ENCODE measurements at regions not wholly inside any gene's neighbourhood (a gene's known extent, or its start where the extent isn't known, plus 50 kb on each side); places are given as distances from the start of the nearest gene placed in this dataset.
"Not testable (repeated sequence)": the region's sequence is repeated elsewhere in the genome, so short reads cannot be mapped to it uniquely, and the experiment has no call there.

GRCh38 chr9:71515107-71515506, 253.2 kb downstream of the CEMIP2 start:
- H3K4me3 ChIP-seq (ENCODE audit: low read depth, low read length) = no peak overlapping the region
- no peak for DNase-seq (ENCODE audit: low read depth)
- no peak for TF ChIP-seq CTCF (conservative IDR thresholded peaks at IDR 0.05; ENCODE audit: low read depth, low read length)

GRCh38 chr9:71514344-71514975, 253.9 kb downstream of the CEMIP2 start:
- DNase-seq (ENCODE audit: low read depth) = no peak
- H3K4me3 ChIP-seq (ENCODE audit: low read depth, low read length) = no peak overlapping the region
- TF ChIP-seq CTCF (conservative IDR thresholded peaks at IDR 0.05; ENCODE audit: low read depth, low read length) = no peak

- TF ChIP-seq CTCF (conservative IDR thresholded peaks at IDR 0.05; ENCODE audit: low read depth, low read length) = no peak
- H3K4me3 ChIP-seq (ENCODE audit: low read depth, low read length) = no peak overlapping the region
- peak; percentile 71 for DNase-seq (ENCODE audit: low read depth)
These were observed 259.3 kb downstream of the CEMIP2 start for GRCh38 chr9:71509054-71509453.

DNA sequence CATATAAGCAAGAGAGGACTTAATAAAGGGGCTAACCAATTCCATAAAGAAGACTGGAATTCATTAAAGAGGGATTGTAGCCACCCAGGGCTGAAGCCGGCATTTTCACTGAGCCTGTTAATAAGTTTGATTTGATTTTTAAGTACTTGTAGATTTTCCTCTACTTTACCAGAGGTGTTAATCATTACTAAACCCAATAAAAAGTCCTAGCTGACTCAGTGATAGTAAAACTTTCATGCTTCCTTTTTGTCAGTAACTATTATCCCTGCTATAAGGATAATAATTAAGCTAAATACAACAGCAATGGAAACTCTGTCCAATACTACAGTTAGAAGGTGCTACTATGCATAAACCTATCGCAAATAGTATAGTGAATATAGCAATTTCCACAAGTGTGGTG, 260.2 kb downstream of the CEMIP2 start:
- H3K4me3 ChIP-seq (ENCODE audit: low read depth, low read length) = not testable (repeated sequence)
- DNase-seq (ENCODE audit: low read depth) = peak; percentile 61

- DNase-seq (ENCODE audit: low read depth) = peak; percentile 94
- H3K4me3 ChIP-seq (ENCODE audit: low read depth, low read length) = no peak overlapping the region
- no peak for TF ChIP-seq CTCF (conservative IDR thresholded peaks at IDR 0.05; ENCODE audit: low read depth, low read length)
These were observed 261.5 kb downstream of the CEMIP2 start for GRCh38 chr9:71506821-71507220.

DNA sequence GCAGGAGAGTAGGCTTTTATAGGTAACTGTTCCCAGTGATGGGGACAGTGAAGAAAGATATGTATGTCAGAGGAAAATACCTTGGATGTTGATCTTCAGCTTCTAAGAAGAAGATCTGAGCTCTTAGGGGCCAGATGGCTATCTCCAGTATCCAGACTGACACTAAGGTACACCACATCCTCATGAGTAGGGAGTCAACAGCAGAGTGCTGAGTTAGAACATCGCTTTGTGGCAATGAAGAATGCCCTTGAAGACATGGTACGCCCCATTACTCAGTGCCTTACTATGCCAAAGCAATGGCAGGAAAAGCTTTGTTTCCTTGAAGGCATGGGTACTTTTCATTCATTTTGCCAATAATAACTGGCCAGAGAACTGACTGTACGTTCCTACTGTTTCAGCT, 263.7 kb downstream of the CEMIP2 start:
- TF ChIP-seq CTCF (conservative IDR thresholded peaks at IDR 0.05; ENCODE audit: low read depth, low read length) = no peak
- no peak overlapping the region for H3K4me3 ChIP-seq (ENCODE audit: low read depth, low read length)
- DNase-seq (ENCODE audit: low read depth) = no peak

- no peak overlapping the region for H3K4me3 ChIP-seq (ENCODE audit: low read depth, low read length)
- TF ChIP-seq CTCF (conservative IDR thresholded peaks at IDR 0.05; ENCODE audit: low read depth, low read length) = no peak
- no peak for DNase-seq (ENCODE audit: low read depth)
These were observed 269.6 kb downstream of the CEMIP2 start for GRCh38 chr9:71498691-71499090.
